HepG2 (cell line): ENCODE measurements at regions not wholly inside any gene's neighbourhood (a gene's known extent, or its start where the extent isn't known, plus 50 kb on each side); places are given as distances from the start of the nearest gene placed in this dataset.

Experiments
- ATAC-seq: fragments of 200-7000 bp; cut with Tn5 transposase; 3 replicates; pipeline ENCODE4 v1.9.1; 2020; ENCODE audit warnings: mild to moderate bottlenecking, moderate library complexity
- BruUV-seq: library from RNA; stranded (reverse); fragments of 400-500 nt; replicated peaks from 2 replicates; lab custom pipeline; 2021; lab: Mats Ljungman, UMichigan
- CTCF ChIA-PET: fragments of 300-600 bp; formaldehyde crosslinking; extraction: SDS; loops from one replicate; lab custom pipeline; 2021; ENCODE audit warnings: low total read pairs, inconsistent platforms, low intra/inter-chr PET ratio; lab: Yijun Ruan, JAX
- POLR2A ChIA-PET: fragments of 350-600 bp; sonication (Branson Sonifier 250); formaldehyde crosslinking; loops from one replicate; lab custom pipeline; 2020; ENCODE audit warnings: antibody characterized with exemption, inconsistent platforms; lab: Yijun Ruan, JAX
- DNase-seq: peaks from one replicate; pipeline ENCODE4 v3.0.0-alpha.2; 2015; ENCODE audit warnings: low spot score
- FAIRE-seq: peaks from 3 replicates; lab custom pipeline; 2011; peaks lifted over from hg19 to GRCh38; lab: Jason Lieb, UNC
- H2AFZ ChIP-seq: one replicate; pipeline ENCODE4 v1.6.1; 2011; ENCODE audit warnings: low read length, inconsistent platforms
- H3K27ac ChIP-seq: fragments of 300-600 bp; 3 replicates; pipeline ENCODE4 v1.8.0; 2011; ENCODE audit warnings: mixed run types, mild to moderate bottlenecking, mixed read lengths, low read length, inconsistent platforms; ENCODE audit not compliant: insufficient read depth; ENCODE audit errors: extremely low read length
- H3K27me3 ChIP-seq, 2 experiments: fragments of 200-600 bp in 1 of 2; 2 replicates in 1 of 2; 3 replicates in 1 of 2; pipeline versions ENCODE4 v1.6.0 to v1.8.0; 2011; ENCODE audit warnings: low read length in 2 of 2, mild to moderate bottlenecking in 2 of 2, moderate library complexity in 2 of 2, inconsistent platforms in 1 of 2; ENCODE audit not compliant: insufficient read depth in 2 of 2, control insufficient read depth in 1 of 2
- H3K36me3 ChIP-seq, 2 experiments: fragments of 200-600 bp in 1 of 2; replicated peaks in 1 of 2; 2 replicates in 1 of 2; 3 replicates in 1 of 2; pipeline versions ENCODE4 v1.5.1 to v1.8.0; 2011; ENCODE audit warnings: low read length in 2 of 2, inconsistent platforms in 1 of 2; ENCODE audit not compliant: insufficient read depth in 2 of 2, control insufficient read depth in 1 of 2
- H3K4me1 ChIP-seq: 2 replicates; pipeline ENCODE4 v1.5.1; 2012; ENCODE audit warnings: low read length, inconsistent platforms; ENCODE audit not compliant: insufficient read depth
- H3K4me2 ChIP-seq: 2 replicates; pipeline ENCODE4 v1.6.0; 2011; ENCODE audit warnings: low read depth, low read length, inconsistent platforms
- H3K4me3 ChIP-seq, 3 experiments: fragments of 200-600 bp in 1 of 3; sonication (generic), shearing (Covaris generic) in 1 of 3; replicated peaks in 1 of 3; 2 replicates each; pipeline ENCODE4 v1.5.1; 2011 to 2016; ENCODE audit warnings: low read length in 3 of 3, inconsistent platforms in 2 of 3, low read depth in 2 of 3, mild to moderate bottlenecking in 2 of 3, control low read depth in 1 of 3, mixed read lengths in 1 of 3; ENCODE audit not compliant: insufficient read depth in 1 of 3
- H3K79me2 ChIP-seq: one replicate; pipeline ENCODE4 v1.6.1; 2011; ENCODE audit warnings: low read length, inconsistent platforms; ENCODE audit not compliant: insufficient read depth
- H3K9ac ChIP-seq: 2 replicates; pipeline ENCODE4 v1.6.0; 2011; ENCODE audit warnings: mild to moderate bottlenecking, low read depth, low read length, inconsistent platforms; ENCODE audit not compliant: insufficient read depth
- H3K9me3 ChIP-seq: 2 replicates; pipeline ENCODE4 v1.5.1; 2012; ENCODE audit warnings: mild to moderate bottlenecking, low read length
- H4K20me1 ChIP-seq: 2 replicates; pipeline ENCODE4 v1.6.0; 2011; ENCODE audit warnings: inconsistent platforms, mild to moderate bottlenecking, low read length, moderate library complexity; ENCODE audit not compliant: insufficient read depth
- ATF3 ChIP-seq: sonication (generic); formaldehyde crosslinking; IDR thresholded peaks from 2 replicates; pipeline ENCODE4 v1.4.0; 2020; ENCODE audit warnings: missing genetic modification reagents
- EZH2 ChIP-seq: conservative IDR thresholded peaks from 2 replicates; pipeline ENCODE4 v1.6.1; 2012; ENCODE audit warnings: mild to moderate bottlenecking, low read depth, low read length, moderate library complexity
- HES4 ChIP-seq: sonication (generic); formaldehyde crosslinking; IDR thresholded peaks from 2 replicates; pipeline ENCODE4 v1.9.0; 2021; ENCODE audit warnings: mild to moderate bottlenecking, missing genetic modification reagents, borderline replicate concordance
- KDM1A ChIP-seq: IDR thresholded peaks from 2 replicates; pipeline ENCODE4 v1.6.1; 2016; ENCODE audit warnings: missing compliant biosample characterization
- KLF9 ChIP-seq: IDR thresholded peaks from 2 replicates; pipeline ENCODE4 v1.6.1; 2016; ENCODE audit warnings: low read depth
- MTA3 ChIP-seq: sonication (generic); formaldehyde crosslinking; IDR thresholded peaks from 2 replicates; pipeline ENCODE4 v1.4.0; 2020; ENCODE audit warnings: missing genetic modification reagents
- MXD3 ChIP-seq: IDR thresholded peaks from 2 replicates; pipeline ENCODE4 v1.6.1; 2016; ENCODE audit warnings: mild to moderate bottlenecking, missing biosample characterization, missing genetic modification reagents
- PLRG1 ChIP-seq: fragments of 450-650 bp; conservative IDR thresholded peaks from 2 replicates; pipeline ENCODE4 v1.6.1; 2016
- PLSCR1 ChIP-seq: sonication (generic); formaldehyde crosslinking; IDR thresholded peaks from 2 replicates; pipeline ENCODE4 v1.5.0; 2020; ENCODE audit warnings: missing genetic modification reagents, mild to moderate bottlenecking, borderline replicate concordance
- RFX3 ChIP-seq: IDR thresholded peaks from 2 replicates; pipeline ENCODE4 v1.6.1; 2016; ENCODE audit warnings: missing biosample characterization, missing genetic modification reagents
- SMARCC2 ChIP-seq: fragments of 450-650 bp; IDR thresholded peaks from 2 replicates; pipeline ENCODE4 v1.6.1; 2017; ENCODE audit warnings: antibody characterized with exemption, mild to moderate bottlenecking
- SNAPC2 ChIP-seq: sonication (generic); formaldehyde crosslinking; IDR thresholded peaks from 2 replicates; pipeline ENCODE4 v1.8.1; 2022; ENCODE audit warnings: mild to moderate bottlenecking, missing genetic modification reagents
- ZBTB21 ChIP-seq: sonication (generic); formaldehyde crosslinking; IDR thresholded peaks from 2 replicates; pipeline ENCODE4 v1.4.0; 2020; ENCODE audit warnings: missing genetic modification reagents
- ZMAT5 ChIP-seq: sonication (generic); formaldehyde crosslinking; IDR thresholded peaks from 2 replicates; pipeline ENCODE4 v1.5.0; 2020; ENCODE audit warnings: mild to moderate bottlenecking, low read depth, missing genetic modification reagents, borderline replicate concordance
- ZNF572 ChIP-seq: sonication (generic); formaldehyde crosslinking; IDR thresholded peaks from 2 replicates; pipeline ENCODE4 v1.5.1; 2020; ENCODE audit warnings: mild to moderate bottlenecking, missing genetic modification reagents
- ZNF598 ChIP-seq: sonication (generic); formaldehyde crosslinking; IDR thresholded peaks from 2 replicates; pipeline ENCODE4 v1.5.1; 2020; ENCODE audit warnings: mild to moderate bottlenecking, missing genetic modification reagents, borderline replicate concordance
- WGBS: methylation state at CpG from one replicate; pipeline ENCODE4 v1.1.6; 2017; ENCODE audit warnings: low lambda C conversion rate; 5-methylcytosine and 5-hydroxymethylcytosine counted together
- in situ Hi-C: cut with HindIII; loops from 2 replicates; pipeline ENCODE4 v1.10.0; 2017; ENCODE audit warnings: low pct_unique_long_range_greater_than_20kb; ENCODE audit not compliant: extremely low pct_ligation_motif_present
- intact Hi-C: fragments of 100-400 bp; cut with micrococcal nuclease; formaldehyde crosslinking; loops from one replicate; pipeline ENCODE4 v1.10.0; 2022; ENCODE audit not compliant: unreplicated experiment

- no peaks in the 10 kb centered on the region for H3K27me3 ChIP-seq
- CTCF ChIA-PET, result no interaction called here
- FAIRE-seq, result no peak
- DNase-seq, result no peak
- H3K4me2 ChIP-seq, result no peak overlapping the region
- no TSS peak for BruUV-seq
- in situ Hi-C loops, result loop anchor here (10.0 kb wide), 1 partner anchor 151 kb away; no protein-coding TSS in a partner anchor
- no peaks in the 10 kb centered on the region for H3K9me3 ChIP-seq
- ATAC-seq, result no peak
- H3K4me1 ChIP-seq, result no peaks in the 10 kb centered on the region
- POLR2A ChIA-PET, result no interaction called here
- no peak overlapping the region for H3K27ac ChIP-seq
- no peaks in the 10 kb centered on the region for H3K79me2 ChIP-seq
- H3K9ac ChIP-seq, result no peak overlapping the region
- TF ChIP-seq MXD3 (CRISPR knock-in tag), result no peak
- no peak for TF ChIP-seq ZNF572 (CRISPR knock-in tag)
- no peak for TF ChIP-seq ZBTB21 (CRISPR knock-in tag)
- no peak for TF ChIP-seq PLRG1
- TF ChIP-seq KLF9 (CRISPR knock-in tag), result no peak
- no peak for TF ChIP-seq RFX3 (CRISPR knock-in tag)
- TF ChIP-seq HES4 (CRISPR knock-in tag), result no peak
- no peak for TF ChIP-seq ZMAT5 (CRISPR knock-in tag)
- TF ChIP-seq SMARCC2, result no peak
- no peak for TF ChIP-seq PLSCR1 (CRISPR knock-in tag)
- TF ChIP-seq MTA3 (CRISPR knock-in tag), result no peak
- TF ChIP-seq ZNF598 (CRISPR knock-in tag), result no peak
- TF ChIP-seq EZH2, result no peak
- TF ChIP-seq KDM1A, result no peak
- no peak for TF ChIP-seq ATF3 (CRISPR knock-in tag)
- no peak for TF ChIP-seq SNAPC2 (CRISPR knock-in tag)
- TF ChIP-seq, all 625 proteins: peak for 0
- 0% methylated on average over 2 of the region's 2 CpGs for WGBS
- Histone ChIP-seq H3K36me3 (no peaks in the 10 kb centered on the region), H3K4me3 (no peak overlapping the region), H4K20me1 (no peaks in the 10 kb centered on the region), H2AFZ (no peak overlapping the region)
- intact Hi-C loops, result loop anchor here (2.0 kb wide), 1 partner anchor 147 kb away; no protein-coding TSS in a partner anchor
These were observed 103.5 kb upstream of the CCDC54 start for GRCh38 chr3:107273771-107274170.
